ENCODE measurements at regions not wholly inside any gene's neighbourhood (a gene's known extent, or its start where the extent isn't known, plus 50 kb on each side); places are given as distances from the start of the nearest gene placed in this dataset.

DNA sequence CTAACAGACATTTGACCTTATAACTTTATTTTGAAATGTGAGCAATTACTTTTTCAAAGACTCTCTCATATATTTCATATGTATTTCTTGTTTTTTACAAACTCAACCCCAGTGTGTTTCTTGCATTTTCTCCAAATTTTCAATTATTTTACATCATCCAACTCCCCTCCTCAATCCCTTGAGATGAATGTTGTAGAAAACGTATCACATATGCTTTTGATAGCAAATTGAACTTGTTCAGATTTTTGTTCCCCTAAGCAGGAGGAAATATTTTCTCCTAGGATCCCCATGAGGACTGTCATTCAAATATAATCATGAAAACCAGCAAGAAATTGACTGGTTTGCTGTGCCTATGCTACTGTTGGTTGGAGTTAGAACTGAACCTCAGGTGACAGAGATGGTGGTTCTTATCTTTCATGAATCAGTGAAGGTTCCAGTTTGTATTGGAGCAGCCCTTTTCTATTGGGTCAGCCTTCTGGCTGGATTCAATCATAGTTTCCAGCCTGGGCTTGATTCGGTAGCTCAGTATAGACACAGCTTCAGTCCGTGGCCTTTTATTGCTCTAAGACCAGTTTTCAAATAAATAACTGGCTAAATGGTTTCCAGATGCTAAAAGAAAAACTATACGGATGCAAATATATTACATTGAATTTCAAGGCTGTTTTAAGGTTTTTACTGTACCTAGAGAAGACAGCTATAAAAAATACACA lies 591.0 kb downstream of the EPHA4 start:
- TF ChIP-seq, protein P1, sequence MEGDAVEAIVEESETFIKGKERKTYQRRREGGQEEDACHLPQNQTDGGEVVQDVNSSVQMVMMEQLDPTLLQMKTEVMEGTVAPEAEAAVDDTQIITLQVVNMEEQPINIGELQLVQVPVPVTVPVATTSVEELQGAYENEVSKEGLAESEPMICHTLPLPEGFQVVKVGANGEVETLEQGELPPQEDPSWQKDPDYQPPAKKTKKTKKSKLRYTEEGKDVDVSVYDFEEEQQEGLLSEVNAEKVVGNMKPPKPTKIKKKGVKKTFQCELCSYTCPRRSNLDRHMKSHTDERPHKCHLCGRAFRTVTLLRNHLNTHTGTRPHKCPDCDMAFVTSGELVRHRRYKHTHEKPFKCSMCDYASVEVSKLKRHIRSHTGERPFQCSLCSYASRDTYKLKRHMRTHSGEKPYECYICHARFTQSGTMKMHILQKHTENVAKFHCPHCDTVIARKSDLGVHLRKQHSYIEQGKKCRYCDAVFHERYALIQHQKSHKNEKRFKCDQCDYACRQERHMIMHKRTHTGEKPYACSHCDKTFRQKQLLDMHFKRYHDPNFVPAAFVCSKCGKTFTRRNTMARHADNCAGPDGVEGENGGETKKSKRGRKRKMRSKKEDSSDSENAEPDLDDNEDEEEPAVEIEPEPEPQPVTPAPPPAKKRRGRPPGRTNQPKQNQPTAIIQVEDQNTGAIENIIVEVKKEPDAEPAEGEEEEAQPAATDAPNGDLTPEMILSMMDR (conservative IDR thresholded peaks at IDR 0.05; ENCODE audit: low read depth, low read length) = no peak
- TF ChIP-seq EZH2 (IDR thresholded peaks at IDR 0.05; ENCODE audit: low read length, unreplicated experiment) = no peak
- no peak for TF ChIP-seq EZH2phosphoT487 (IDR thresholded peaks at IDR 0.05; ENCODE audit: borderline replicate concordance, low read length)
